Endodermal cell (in vitro differentiated cells): ENCODE measurements at regions not wholly inside any gene's neighbourhood (a gene's known extent, or its start where the extent isn't known, plus 50 kb on each side); places are given as distances from the start of the nearest gene placed in this dataset.
"Not testable (repeated sequence)": the region's sequence is repeated elsewhere in the genome, so short reads cannot be mapped to it uniquely, and the experiment has no call there.

Experiments
- DNase-seq: peaks from one replicate; pipeline ENCODE4 v3.0.0-alpha.2; 2017
- H3K27ac ChIP-seq: 2 replicates; pipeline ENCODE4 v1.5.1; 2013; ENCODE audit warnings: mild to moderate bottlenecking, low read depth, low read length, moderate library complexity
- H3K27me3 ChIP-seq: 2 replicates; pipeline ENCODE4 v1.6.1; 2013; ENCODE audit warnings: mild to moderate bottlenecking, low read length, moderate library complexity; ENCODE audit not compliant: insufficient read depth, control insufficient read depth, poor library complexity, severe bottlenecking
- H3K36me3 ChIP-seq: 2 replicates; pipeline ENCODE4 v1.7.0; 2013; ENCODE audit warnings: mild to moderate bottlenecking, low read length, moderate library complexity; ENCODE audit not compliant: control insufficient read depth, insufficient read depth
- H3K4me1 ChIP-seq: one replicate; pipeline ENCODE4 v1.7.0; 2013; ENCODE audit warnings: low read length; ENCODE audit not compliant: control insufficient read depth, insufficient read depth
- H3K4me3 ChIP-seq: 2 replicates; pipeline ENCODE4 v1.5.1; 2013; ENCODE audit warnings: mild to moderate bottlenecking, low read length, moderate library complexity
- H3K9ac ChIP-seq: 2 replicates; pipeline ENCODE4 v1.6.1; 2013; ENCODE audit warnings: mild to moderate bottlenecking, low read length, moderate library complexity; ENCODE audit not compliant: poor library complexity, severe bottlenecking; ENCODE audit errors: extremely low read depth
- H3K9me3 ChIP-seq: 2 replicates; pipeline ENCODE4 v1.6.1; 2013; ENCODE audit warnings: mild to moderate bottlenecking, low read length, moderate library complexity; ENCODE audit not compliant: control insufficient read depth
- H3K27ac Mint-ChIP-seq: 2 replicates; pipeline ENCODE4 v1.8.0; 2020; ENCODE audit warnings: mixed read lengths
- H3K27me3 Mint-ChIP-seq: 2 replicates; pipeline ENCODE4 v1.8.0; 2021; ENCODE audit warnings: mild to moderate bottlenecking, mixed read lengths; ENCODE audit not compliant: insufficient read depth
- H3K36me3 Mint-ChIP-seq: 2 replicates; pipeline ENCODE4 v1.8.0; 2020; ENCODE audit warnings: low read depth, mixed read lengths
- H3K4me1 Mint-ChIP-seq: 2 replicates; pipeline ENCODE4 v1.8.0; 2020; ENCODE audit warnings: mixed read lengths
- H3K4me3 Mint-ChIP-seq: 2 replicates; pipeline ENCODE4 v1.8.0; 2020; ENCODE audit warnings: mild to moderate bottlenecking, moderate library complexity, mixed read lengths
- H3K9me3 Mint-ChIP-seq: 2 replicates; pipeline ENCODE4 v1.8.0; 2020; ENCODE audit warnings: mild to moderate bottlenecking, mixed read lengths
- WGBS, 2 experiments: methylation state at CpG; one replicate each; pipeline versions ENCODE4 v1.1.5 to v1.1.7; 2013; ENCODE audit warnings: missing lambda C conversion rate in 2 of 2, mixed read lengths in 1 of 2; ENCODE audit not compliant: insufficient coverage in 1 of 2, insufficient read length in 1 of 2; 5-methylcytosine and 5-hydroxymethylcytosine counted together
- TF ChIP-seq, protein P1 (sequence below): fragments of 200-600 bp; sonication (generic); conservative IDR thresholded peaks from 2 replicates; pipeline ENCODE4 v1.5.0; 2021; ENCODE audit warnings: antibody characterized with exemption, mild to moderate bottlenecking

DNA sequence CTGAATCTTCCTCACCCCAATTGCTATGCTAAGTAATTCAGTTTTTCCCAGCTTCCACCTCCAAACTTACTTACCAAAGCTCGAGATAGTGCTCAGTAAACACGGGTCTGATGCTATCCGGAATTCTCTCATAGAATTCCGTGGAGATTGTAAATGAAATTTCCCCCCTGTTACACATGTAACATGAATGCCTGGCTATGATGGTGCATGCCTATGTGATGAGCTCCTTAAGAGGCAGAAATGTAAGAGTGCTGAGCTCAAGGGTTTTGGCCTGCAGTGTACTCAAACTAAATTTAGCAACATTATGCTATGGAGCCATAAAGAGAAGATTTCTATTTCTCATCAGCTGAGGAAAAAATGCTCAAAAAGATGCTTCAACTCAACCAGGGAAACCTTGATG, 133.4 kb upstream of the FUT9 start:
- DNase-seq: no peak
- whole genome bisulfite sequencing, 2 experiments: 97% methylated on average over 4 of the region's 4 CpGs; no CpG with 5 or more reads in 1 of the 2 experiments
- peaks cover 17% of the 10 kb centered on the region for H3K4me1 Mint-ChIP-seq
- Histone ChIP-seq H3K27ac (no peak overlapping the region), H3K36me3 (no peaks in the 10 kb centered on the region), H3K9me3 (peaks cover 6% of the 10 kb centered on the region), H3K4me3 (no peak overlapping the region), H3K9ac (no peak overlapping the region), H3K4me1 (peaks cover 4% of the 10 kb centered on the region), H3K27me3 (no peaks in the 10 kb centered on the region)
- peaks cover 2% of the 10 kb centered on the region for H3K9me3 Mint-ChIP-seq
- H3K27ac Mint-ChIP-seq: no peak overlapping the region
- no peak overlapping the region for H3K4me3 Mint-ChIP-seq
- TF ChIP-seq, protein P1, sequence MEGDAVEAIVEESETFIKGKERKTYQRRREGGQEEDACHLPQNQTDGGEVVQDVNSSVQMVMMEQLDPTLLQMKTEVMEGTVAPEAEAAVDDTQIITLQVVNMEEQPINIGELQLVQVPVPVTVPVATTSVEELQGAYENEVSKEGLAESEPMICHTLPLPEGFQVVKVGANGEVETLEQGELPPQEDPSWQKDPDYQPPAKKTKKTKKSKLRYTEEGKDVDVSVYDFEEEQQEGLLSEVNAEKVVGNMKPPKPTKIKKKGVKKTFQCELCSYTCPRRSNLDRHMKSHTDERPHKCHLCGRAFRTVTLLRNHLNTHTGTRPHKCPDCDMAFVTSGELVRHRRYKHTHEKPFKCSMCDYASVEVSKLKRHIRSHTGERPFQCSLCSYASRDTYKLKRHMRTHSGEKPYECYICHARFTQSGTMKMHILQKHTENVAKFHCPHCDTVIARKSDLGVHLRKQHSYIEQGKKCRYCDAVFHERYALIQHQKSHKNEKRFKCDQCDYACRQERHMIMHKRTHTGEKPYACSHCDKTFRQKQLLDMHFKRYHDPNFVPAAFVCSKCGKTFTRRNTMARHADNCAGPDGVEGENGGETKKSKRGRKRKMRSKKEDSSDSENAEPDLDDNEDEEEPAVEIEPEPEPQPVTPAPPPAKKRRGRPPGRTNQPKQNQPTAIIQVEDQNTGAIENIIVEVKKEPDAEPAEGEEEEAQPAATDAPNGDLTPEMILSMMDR: no peak
- no peaks in the 10 kb centered on the region for H3K27me3 Mint-ChIP-seq
- H3K36me3 Mint-ChIP-seq: no peaks in the 10 kb centered on the region

DNA sequence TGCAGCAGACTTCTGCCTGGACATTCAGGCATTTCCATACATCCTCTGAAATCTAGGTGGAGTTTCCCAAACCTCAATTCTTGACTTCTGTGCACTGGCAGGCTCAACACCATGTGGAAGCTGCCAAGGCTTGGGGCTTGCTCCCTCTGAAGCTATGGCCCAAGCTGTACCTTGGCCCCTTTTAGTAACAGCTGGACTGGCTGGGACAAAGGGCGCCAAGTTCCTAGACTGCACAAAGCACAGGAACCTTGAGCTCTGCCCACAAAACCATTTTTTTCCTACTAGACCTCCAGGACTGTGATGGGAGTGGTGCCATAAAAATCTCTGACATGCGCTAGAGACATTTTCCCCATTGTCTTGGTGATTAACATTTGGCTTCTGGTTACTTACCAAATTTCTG, 127.1 kb upstream of the FUT9 start:
- not testable (repeated sequence) for H3K4me3 Mint-ChIP-seq

DNA sequence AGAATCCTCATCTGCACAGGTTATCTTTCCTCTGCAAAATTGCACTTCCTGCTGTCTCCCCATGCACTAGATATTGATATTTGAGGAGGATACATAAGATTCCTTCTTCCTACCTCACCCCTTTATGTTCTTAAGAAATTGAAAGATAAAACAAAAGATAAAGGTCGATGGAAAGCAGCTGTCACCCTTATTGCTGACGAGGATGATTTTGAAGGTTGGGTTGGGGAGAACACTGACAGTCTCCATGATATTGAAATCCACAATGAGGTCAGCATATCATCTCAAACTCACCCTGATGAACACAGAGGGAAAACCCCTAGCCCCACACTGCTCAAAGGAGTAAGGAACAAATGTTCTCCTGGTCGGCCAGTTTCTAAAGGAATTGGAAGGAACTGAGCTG, 110.6 kb upstream of the FUT9 start:
- Mint-ChIP-seq H3K4me1 (no peaks in the 10 kb centered on the region), H3K27ac (no peak overlapping the region), H3K9me3 (no peaks in the 10 kb centered on the region), H3K27me3 (no peaks in the 10 kb centered on the region), H3K36me3 (no peaks in the 10 kb centered on the region), H3K4me3 (no peak overlapping the region)
- TF ChIP-seq, protein P1: no peak
- Histone ChIP-seq H3K27me3 (no peaks in the 10 kb centered on the region), H3K9me3 (no peaks in the 10 kb centered on the region), H3K27ac (no peak overlapping the region), H3K4me3 (no peak overlapping the region), H3K36me3 (no peaks in the 10 kb centered on the region), H3K9ac (no peak overlapping the region), H3K4me1 (no peaks in the 10 kb centered on the region)
- no peak for DNase-seq
- 71 to 80% methylated on average over 1 to 3 of the region's 3 CpGs for WGBS, 2 experiments

More for the DNA sequence above, 127.1 kb upstream of the FUT9 start:
- H3K27ac ChIP-seq, H3K36me3 Mint-ChIP-seq, H3K27me3 Mint-ChIP-seq, H3K27ac Mint-ChIP-seq, H3K27me3 ChIP-seq, H3K4me1 ChIP-seq, H3K4me1 Mint-ChIP-seq, H3K36me3 ChIP-seq, H3K4me3 ChIP-seq, DNase-seq, H3K9ac ChIP-seq: not testable (repeated sequence)
- 92 to 96% methylated on average over 2 of the region's 2 CpGs for WGBS, 2 experiments
- H3K9me3 Mint-ChIP-seq: peaks cover 19% of the 10 kb centered on the region
- peaks cover 12% of the 10 kb centered on the region for H3K9me3 ChIP-seq

DNA sequence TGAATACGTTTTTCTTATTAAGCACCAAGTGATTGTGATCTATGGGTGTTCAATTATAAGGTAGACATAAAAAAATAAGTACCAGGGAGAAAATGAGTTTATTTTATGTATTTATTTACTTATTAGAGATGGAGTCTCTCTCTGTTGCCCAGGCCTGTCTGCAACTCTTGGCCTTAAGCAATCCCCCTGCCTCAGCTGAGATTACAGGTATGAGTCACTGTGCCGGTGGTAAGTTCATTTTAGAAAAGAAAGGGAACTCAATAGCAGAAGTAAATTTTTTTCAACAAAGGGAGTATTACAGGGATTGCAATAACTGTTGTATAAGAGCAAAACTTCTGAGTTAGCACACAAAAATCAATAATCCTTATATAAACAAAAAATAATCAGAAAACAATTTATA, 98.7 kb upstream of the FUT9 start:
- no peaks in the 10 kb centered on the region for H3K9me3 ChIP-seq
- Mint-ChIP-seq H3K27me3 (no peaks in the 10 kb centered on the region), H3K9me3 (no peaks in the 10 kb centered on the region), H3K36me3 (no peaks in the 10 kb centered on the region), H3K4me1 (no peaks in the 10 kb centered on the region), H3K4me3 (no peak overlapping the region), H3K27ac (no peak overlapping the region)
- DNase-seq: no peak
- no peak overlapping the region for H3K9ac ChIP-seq
- H3K36me3 ChIP-seq: no peaks in the 10 kb centered on the region
- WGBS, 2 experiments: 86 to 95% methylated on average over 1 of the region's 2 CpGs
- no peak overlapping the region for H3K27ac ChIP-seq
- no peaks in the 10 kb centered on the region for H3K27me3 ChIP-seq
- TF ChIP-seq, protein P1: no peak
- no peaks in the 10 kb centered on the region for H3K4me1 ChIP-seq
- no peak overlapping the region for H3K4me3 ChIP-seq
